T-helper 1 cell treated with Interleukin-12 subunit alpha and Interleukin-12 subunit beta and Interleukin-4 antibody, amounts not matched to agents 30 μg/mL and 1 μg/mL, for 36 hours (primary cell): ENCODE measurements at regions not wholly inside any gene's neighbourhood (a gene's known extent, or its start where the extent isn't known, plus 50 kb on each side); places are given as distances from the start of the nearest gene placed in this dataset.

ENCODE experiments used
- H3K27ac Mint-ChIP-seq: one replicate; pipeline ENCODE4 v1.8.0; 2021; ENCODE audit warnings: mild to moderate bottlenecking, mixed read lengths
- H3K27me3 Mint-ChIP-seq: one replicate; pipeline ENCODE4 v1.8.0; 2021; ENCODE audit warnings: low read depth, mixed read lengths
- H3K36me3 Mint-ChIP-seq: one replicate; pipeline ENCODE4 v1.8.0; 2021; ENCODE audit warnings: low read depth, mixed read lengths
- H3K4me1 Mint-ChIP-seq: one replicate; pipeline ENCODE4 v1.8.0; 2021; ENCODE audit warnings: low read depth, mixed read lengths
- H3K4me3 Mint-ChIP-seq: one replicate; pipeline ENCODE4 v1.8.0; 2021; ENCODE audit warnings: mild to moderate bottlenecking, moderate library complexity, mixed read lengths
- H3K9me3 Mint-ChIP-seq: one replicate; pipeline ENCODE4 v1.8.0; 2021; ENCODE audit warnings: mixed read lengths

- H3K36me3 Mint-ChIP-seq: no peaks in the 10 kb centered on the region
- H3K27me3 Mint-ChIP-seq: peaks cover 4% of the 10 kb centered on the region
- no peak overlapping the region for H3K4me3 Mint-ChIP-seq
- H3K4me1 Mint-ChIP-seq: no peaks in the 10 kb centered on the region
- H3K27ac Mint-ChIP-seq: no peak overlapping the region
- no peaks in the 10 kb centered on the region for H3K9me3 Mint-ChIP-seq
Measured at GRCh38 chr2:19754907-19755306, 146.9 kb downstream of the TTC32 start.

- Mint-ChIP-seq H3K27me3 (peaks cover 2% of the 10 kb centered on the region), H3K4me3 (no peak overlapping the region), H3K36me3 (no peaks in the 10 kb centered on the region), H3K27ac (no peak overlapping the region), H3K9me3 (no peaks in the 10 kb centered on the region), H3K4me1 (no peaks in the 10 kb centered on the region)
Measured at GRCh38 chr2:19753818-19754217, 148.0 kb downstream of the TTC32 start.

GRCh38 chr2:19753314-19753713 is 148.5 kb downstream of the TTC32 start:
- Mint-ChIP-seq H3K9me3 (no peaks in the 10 kb centered on the region), H3K27ac (no peak overlapping the region), H3K4me3 (no peak overlapping the region), H3K27me3 (no peaks in the 10 kb centered on the region), H3K36me3 (no peaks in the 10 kb centered on the region), H3K4me1 (no peaks in the 10 kb centered on the region)

GRCh38 chr2:19752500-19752899 is 149.3 kb downstream of the TTC32 start:
- Mint-ChIP-seq H3K9me3 (no peaks in the 10 kb centered on the region), H3K4me1 (no peaks in the 10 kb centered on the region), H3K27ac (no peak overlapping the region), H3K4me3 (no peak overlapping the region), H3K36me3 (no peaks in the 10 kb centered on the region), H3K27me3 (no peaks in the 10 kb centered on the region)

GRCh38 chr2:19751631-19752030 is 150.2 kb downstream of the TTC32 start:
- Mint-ChIP-seq H3K27me3 (no peaks in the 10 kb centered on the region), H3K27ac (no peak overlapping the region), H3K36me3 (no peaks in the 10 kb centered on the region), H3K9me3 (no peaks in the 10 kb centered on the region), H3K4me1 (no peaks in the 10 kb centered on the region), H3K4me3 (no peak overlapping the region)

- H3K4me3 Mint-ChIP-seq: no peak overlapping the region
- no peaks in the 10 kb centered on the region for H3K9me3 Mint-ChIP-seq
- no peaks in the 10 kb centered on the region for H3K4me1 Mint-ChIP-seq
- H3K36me3 Mint-ChIP-seq: no peaks in the 10 kb centered on the region
- no peaks in the 10 kb centered on the region for H3K27me3 Mint-ChIP-seq
- H3K27ac Mint-ChIP-seq: no peak overlapping the region
Measured at GRCh38 chr2:19750136-19750535, 151.6 kb downstream of the TTC32 start.

GRCh38 chr2:19749507-19749836 is 152.3 kb downstream of the TTC32 start:
- no peaks in the 10 kb centered on the region for H3K4me1 Mint-ChIP-seq
- H3K27ac Mint-ChIP-seq: no peak overlapping the region
- H3K4me3 Mint-ChIP-seq: no peak overlapping the region
- no peaks in the 10 kb centered on the region for H3K9me3 Mint-ChIP-seq
- no peaks in the 10 kb centered on the region for H3K27me3 Mint-ChIP-seq
- H3K36me3 Mint-ChIP-seq: no peaks in the 10 kb centered on the region

- no peaks in the 10 kb centered on the region for H3K9me3 Mint-ChIP-seq
- no peak overlapping the region for H3K4me3 Mint-ChIP-seq
- H3K27me3 Mint-ChIP-seq: no peaks in the 10 kb centered on the region
- H3K36me3 Mint-ChIP-seq: no peaks in the 10 kb centered on the region
- no peak overlapping the region for H3K27ac Mint-ChIP-seq
- no peaks in the 10 kb centered on the region for H3K4me1 Mint-ChIP-seq
Measured at GRCh38 chr2:19748711-19749506, 152.9 kb downstream of the TTC32 start.

GRCh38 chr2:19748073-19748375 is 153.8 kb downstream of the TTC32 start:
- Mint-ChIP-seq H3K27ac (no peak overlapping the region), H3K4me3 (no peak overlapping the region), H3K27me3 (no peaks in the 10 kb centered on the region), H3K4me1 (no peaks in the 10 kb centered on the region), H3K9me3 (no peaks in the 10 kb centered on the region), H3K36me3 (no peaks in the 10 kb centered on the region)

GRCh38 chr2:19747310-19748072 is 154.3 kb downstream of the TTC32 start:
- H3K27ac Mint-ChIP-seq: no peak overlapping the region
- no peaks in the 10 kb centered on the region for H3K36me3 Mint-ChIP-seq
- H3K4me1 Mint-ChIP-seq: no peaks in the 10 kb centered on the region
- no peaks in the 10 kb centered on the region for H3K9me3 Mint-ChIP-seq
- no peaks in the 10 kb centered on the region for H3K27me3 Mint-ChIP-seq
- no peak overlapping the region for H3K4me3 Mint-ChIP-seq

GRCh38 chr2:19746611-19747309 is 155.0 kb downstream of the TTC32 start:
- no peak overlapping the region for H3K27ac Mint-ChIP-seq
- H3K4me3 Mint-ChIP-seq: no peak overlapping the region
- no peaks in the 10 kb centered on the region for H3K4me1 Mint-ChIP-seq
- no peaks in the 10 kb centered on the region for H3K36me3 Mint-ChIP-seq
- no peaks in the 10 kb centered on the region for H3K27me3 Mint-ChIP-seq
- H3K9me3 Mint-ChIP-seq: no peaks in the 10 kb centered on the region

GRCh38 chr2:19746137-19746600 is 155.6 kb downstream of the TTC32 start:
- Mint-ChIP-seq H3K4me3 (no peak overlapping the region), H3K27ac (no peak overlapping the region), H3K36me3 (no peaks in the 10 kb centered on the region), H3K4me1 (no peaks in the 10 kb centered on the region), H3K9me3 (no peaks in the 10 kb centered on the region), H3K27me3 (no peaks in the 10 kb centered on the region)

- no peaks in the 10 kb centered on the region for H3K36me3 Mint-ChIP-seq
- no peaks in the 10 kb centered on the region for H3K9me3 Mint-ChIP-seq
- no peaks in the 10 kb centered on the region for H3K27me3 Mint-ChIP-seq
- H3K4me1 Mint-ChIP-seq: no peaks in the 10 kb centered on the region
- no peak overlapping the region for H3K4me3 Mint-ChIP-seq
- no peak overlapping the region for H3K27ac Mint-ChIP-seq
Measured at GRCh38 chr2:19745318-19746136, 156.3 kb downstream of the TTC32 start.

GRCh38 chr2:19744456-19745199 is 157.2 kb downstream of the TTC32 start:
- no peaks in the 10 kb centered on the region for H3K4me1 Mint-ChIP-seq
- H3K9me3 Mint-ChIP-seq: no peaks in the 10 kb centered on the region
- no peaks in the 10 kb centered on the region for H3K36me3 Mint-ChIP-seq
- H3K4me3 Mint-ChIP-seq: no peak overlapping the region
- no peak overlapping the region for H3K27ac Mint-ChIP-seq
- H3K27me3 Mint-ChIP-seq: peaks cover 2% of the 10 kb centered on the region
